Mammary epithelial cell (primary cell): ENCODE measurements at regions not wholly inside any gene's neighbourhood (a gene's known extent, or its start where the extent isn't known, plus 50 kb on each side); places are given as distances from the start of the nearest gene placed in this dataset.

Source experiments
- EZH2 ChIP-seq: IDR thresholded peaks from 2 replicates; pipeline ENCODE4 v1.6.1; 2012; ENCODE audit warnings: low read length, inconsistent platforms, borderline replicate concordance
- TF ChIP-seq, protein P1 (sequence below), 2 donors: IDR thresholded peaks in 1 of 2; conservative IDR thresholded peaks in 1 of 2; 2 replicates each; pipeline ENCODE4 v1.5.1; 2011 to 2012; ENCODE audit warnings: inconsistent platforms in 2 of 2, low read length in 2 of 2, mild to moderate bottlenecking in 2 of 2, control low read depth in 1 of 2, low read depth in 1 of 2; ENCODE audit not compliant: insufficient read depth in 1 of 2; ENCODE audit errors: extremely low read depth in 1 of 2

GRCh38 chr13:91199866-91200265, 147.6 kb upstream of the MIR17HG start:
- TF ChIP-seq, protein P1, sequence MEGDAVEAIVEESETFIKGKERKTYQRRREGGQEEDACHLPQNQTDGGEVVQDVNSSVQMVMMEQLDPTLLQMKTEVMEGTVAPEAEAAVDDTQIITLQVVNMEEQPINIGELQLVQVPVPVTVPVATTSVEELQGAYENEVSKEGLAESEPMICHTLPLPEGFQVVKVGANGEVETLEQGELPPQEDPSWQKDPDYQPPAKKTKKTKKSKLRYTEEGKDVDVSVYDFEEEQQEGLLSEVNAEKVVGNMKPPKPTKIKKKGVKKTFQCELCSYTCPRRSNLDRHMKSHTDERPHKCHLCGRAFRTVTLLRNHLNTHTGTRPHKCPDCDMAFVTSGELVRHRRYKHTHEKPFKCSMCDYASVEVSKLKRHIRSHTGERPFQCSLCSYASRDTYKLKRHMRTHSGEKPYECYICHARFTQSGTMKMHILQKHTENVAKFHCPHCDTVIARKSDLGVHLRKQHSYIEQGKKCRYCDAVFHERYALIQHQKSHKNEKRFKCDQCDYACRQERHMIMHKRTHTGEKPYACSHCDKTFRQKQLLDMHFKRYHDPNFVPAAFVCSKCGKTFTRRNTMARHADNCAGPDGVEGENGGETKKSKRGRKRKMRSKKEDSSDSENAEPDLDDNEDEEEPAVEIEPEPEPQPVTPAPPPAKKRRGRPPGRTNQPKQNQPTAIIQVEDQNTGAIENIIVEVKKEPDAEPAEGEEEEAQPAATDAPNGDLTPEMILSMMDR (conservative IDR thresholded peaks at IDR 0.05 in 1 of 2, IDR thresholded peaks at IDR 0.05 in 1 of 2; ENCODE audit: extremely low read depth in 1 of 2, insufficient read depth in 1 of 2, low read depth in 1 of 2, low read length in 2 of 2) = no peak
- no peak for TF ChIP-seq EZH2
